Nephron progenitor cell (in vitro differentiated cells): ENCODE measurements at regions not wholly inside any gene's neighbourhood (a gene's known extent, or its start where the extent isn't known, plus 50 kb on each side); places are given as distances from the start of the nearest gene placed in this dataset.

ENCODE experiments used
- DNase-seq: peaks from one replicate; pipeline ENCODE4 v3.0.0; 2021
- H3K27ac Mint-ChIP-seq: 2 replicates; pipeline ENCODE4 v1.8.0; 2021; ENCODE audit warnings: mild to moderate bottlenecking, moderate library complexity, mixed read lengths
- H3K27me3 Mint-ChIP-seq: 2 replicates; pipeline ENCODE4 v1.8.0; 2021; ENCODE audit warnings: mild to moderate bottlenecking, low read depth, mixed read lengths; ENCODE audit not compliant: poor library complexity
- H3K36me3 Mint-ChIP-seq: 2 replicates; pipeline ENCODE4 v1.8.0; 2021; ENCODE audit warnings: low read depth, mixed read lengths
- H3K4me1 Mint-ChIP-seq: 2 replicates; pipeline ENCODE4 v1.8.0; 2021; ENCODE audit warnings: mixed read lengths
- H3K4me3 Mint-ChIP-seq: 2 replicates; pipeline ENCODE4 v1.8.0; 2021; ENCODE audit warnings: mild to moderate bottlenecking, moderate library complexity, mixed read lengths
- H3K9me3 Mint-ChIP-seq: 2 replicates; pipeline ENCODE4 v1.8.0; 2021; ENCODE audit warnings: mild to moderate bottlenecking, moderate library complexity, mixed read lengths
- TF ChIP-seq, protein P1 (sequence below): fragments of 200-600 bp; sonication (generic); IDR thresholded peaks from 2 replicates; pipeline ENCODE4 v1.5.0; 2021; ENCODE audit warnings: antibody characterized with exemption

GRCh38 chr4:43411226-43411625 lies 518.7 kb downstream of the GRXCR1 start:
- H3K4me3 Mint-ChIP-seq, result no peak overlapping the region
- TF ChIP-seq, protein P1, sequence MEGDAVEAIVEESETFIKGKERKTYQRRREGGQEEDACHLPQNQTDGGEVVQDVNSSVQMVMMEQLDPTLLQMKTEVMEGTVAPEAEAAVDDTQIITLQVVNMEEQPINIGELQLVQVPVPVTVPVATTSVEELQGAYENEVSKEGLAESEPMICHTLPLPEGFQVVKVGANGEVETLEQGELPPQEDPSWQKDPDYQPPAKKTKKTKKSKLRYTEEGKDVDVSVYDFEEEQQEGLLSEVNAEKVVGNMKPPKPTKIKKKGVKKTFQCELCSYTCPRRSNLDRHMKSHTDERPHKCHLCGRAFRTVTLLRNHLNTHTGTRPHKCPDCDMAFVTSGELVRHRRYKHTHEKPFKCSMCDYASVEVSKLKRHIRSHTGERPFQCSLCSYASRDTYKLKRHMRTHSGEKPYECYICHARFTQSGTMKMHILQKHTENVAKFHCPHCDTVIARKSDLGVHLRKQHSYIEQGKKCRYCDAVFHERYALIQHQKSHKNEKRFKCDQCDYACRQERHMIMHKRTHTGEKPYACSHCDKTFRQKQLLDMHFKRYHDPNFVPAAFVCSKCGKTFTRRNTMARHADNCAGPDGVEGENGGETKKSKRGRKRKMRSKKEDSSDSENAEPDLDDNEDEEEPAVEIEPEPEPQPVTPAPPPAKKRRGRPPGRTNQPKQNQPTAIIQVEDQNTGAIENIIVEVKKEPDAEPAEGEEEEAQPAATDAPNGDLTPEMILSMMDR, result no peak
- H3K27ac Mint-ChIP-seq, result no peak overlapping the region
- H3K4me1 Mint-ChIP-seq, result no peaks in the 10 kb centered on the region
- no peaks in the 10 kb centered on the region for H3K27me3 Mint-ChIP-seq
- peaks cover 25% of the 10 kb centered on the region for H3K9me3 Mint-ChIP-seq
- no peak for DNase-seq
- no peaks in the 10 kb centered on the region for H3K36me3 Mint-ChIP-seq

DNA sequence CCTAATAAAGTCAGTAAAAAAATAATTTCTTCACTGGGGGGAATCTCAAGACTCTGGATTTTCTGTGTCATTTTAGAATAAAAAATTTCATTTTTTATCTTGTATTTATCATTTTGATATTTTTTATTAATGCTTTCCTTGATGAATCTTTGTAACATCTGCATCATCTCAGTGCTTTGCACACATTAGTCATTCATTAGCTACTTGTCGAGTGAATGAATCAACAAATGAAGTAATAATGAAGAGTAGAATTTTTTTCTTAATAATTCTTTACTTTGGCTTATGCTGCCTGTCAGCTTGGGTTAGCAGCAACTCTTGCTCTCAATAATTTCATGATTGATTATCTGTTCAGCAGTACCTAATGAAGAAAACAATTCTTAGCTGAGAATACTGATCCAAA lies 530.8 kb downstream of the GRXCR1 start:
- Mint-ChIP-seq H3K9me3 (no peaks in the 10 kb centered on the region), H3K36me3 (no peaks in the 10 kb centered on the region)
- TF ChIP-seq, protein P1, result no peak

DNA sequence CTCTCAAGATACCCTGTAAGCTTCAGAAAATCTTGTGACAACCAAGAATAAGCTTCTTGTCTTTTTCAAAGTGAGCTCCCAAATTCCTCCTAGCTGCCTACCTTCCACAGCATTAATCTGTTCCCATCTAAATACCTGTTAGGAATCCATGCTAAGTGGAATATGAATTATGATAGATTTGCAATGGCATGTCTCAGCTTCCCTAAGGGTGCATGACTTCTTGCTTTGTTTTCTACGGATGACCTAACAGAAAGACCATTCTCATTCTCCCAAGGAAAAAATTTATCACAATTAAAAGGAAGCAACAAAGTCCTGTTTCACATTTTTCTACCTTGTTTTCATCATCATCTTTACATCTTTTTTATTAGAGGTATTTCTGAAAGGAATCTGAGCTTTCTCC lies 532.7 kb downstream of the GRXCR1 start:
- TF ChIP-seq, protein P1, result no peak
- no peak for DNase-seq
- H3K4me3 Mint-ChIP-seq, result no peak overlapping the region
- no peaks in the 10 kb centered on the region for H3K4me1 Mint-ChIP-seq
- no peaks in the 10 kb centered on the region for H3K36me3 Mint-ChIP-seq
- H3K27me3 Mint-ChIP-seq, result no peaks in the 10 kb centered on the region
- no peaks in the 10 kb centered on the region for H3K9me3 Mint-ChIP-seq
- no peak overlapping the region for H3K27ac Mint-ChIP-seq

More for the DNA sequence above, 530.8 kb downstream of the GRXCR1 start:
- DNase-seq, result no peak
- H3K27me3 Mint-ChIP-seq, result no peaks in the 10 kb centered on the region
- no peak overlapping the region for H3K27ac Mint-ChIP-seq
- H3K4me1 Mint-ChIP-seq, result no peaks in the 10 kb centered on the region
- no peak overlapping the region for H3K4me3 Mint-ChIP-seq

GRCh38 chr4:43435291-43435690 lies 542.8 kb downstream of the GRXCR1 start:
- Mint-ChIP-seq H3K27ac (no peak overlapping the region), H3K36me3 (no peaks in the 10 kb centered on the region), H3K4me1 (no peaks in the 10 kb centered on the region), H3K9me3 (peaks cover 24% of the 10 kb centered on the region), H3K4me3 (no peak overlapping the region), H3K27me3 (no peaks in the 10 kb centered on the region)
- TF ChIP-seq, protein P1, result no peak
- no peak for DNase-seq

DNA sequence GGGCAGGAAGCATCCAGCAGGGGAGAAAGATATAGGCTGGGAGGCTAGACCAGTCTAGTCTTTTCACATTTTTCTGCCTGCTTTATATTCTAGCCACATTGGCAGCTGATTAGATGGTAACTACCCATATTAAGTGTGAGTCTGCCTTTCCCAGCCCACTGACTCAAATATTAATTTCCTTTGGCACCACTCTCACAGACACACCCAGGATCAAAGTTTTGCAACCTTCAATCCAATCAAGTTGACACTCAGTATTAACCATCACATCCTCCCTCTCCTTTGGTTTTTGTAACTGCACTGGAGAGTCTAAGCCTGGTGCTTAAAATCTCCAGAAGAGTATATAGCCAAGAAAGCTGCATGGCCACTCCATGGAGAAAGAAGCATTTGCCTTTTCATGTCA lies 560.4 kb downstream of the GRXCR1 start:
- Mint-ChIP-seq H3K4me3 (no peak overlapping the region), H3K27ac (no peak overlapping the region), H3K27me3 (peaks cover 4% of the 10 kb centered on the region), H3K9me3 (no peaks in the 10 kb centered on the region), H3K36me3 (no peaks in the 10 kb centered on the region), H3K4me1 (no peaks in the 10 kb centered on the region)
- no peak for DNase-seq
- TF ChIP-seq, protein P1, result no peak

DNA sequence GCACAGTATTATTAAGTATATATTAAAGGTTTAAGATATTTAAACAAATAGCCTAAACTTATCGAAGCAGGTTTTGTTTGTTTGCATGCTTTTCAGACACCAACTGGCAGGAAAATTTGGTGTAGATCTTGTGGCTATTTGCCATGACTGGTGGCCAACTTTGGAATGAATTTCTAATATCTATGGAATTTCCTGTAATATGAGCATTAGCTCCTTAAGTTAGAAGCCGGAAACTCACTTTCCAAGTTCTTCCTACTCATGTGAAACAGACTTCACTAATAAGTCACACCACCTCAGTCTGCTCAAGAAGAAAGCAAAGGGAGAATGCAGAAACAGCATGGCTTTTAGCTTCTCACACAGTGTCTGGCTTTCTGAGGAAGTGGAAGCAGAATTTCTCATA lies 563.9 kb downstream of the GRXCR1 start:
- TF ChIP-seq, protein P1, result no peak
- no peak overlapping the region for H3K4me3 Mint-ChIP-seq
- DNase-seq, result no peak
- H3K27ac Mint-ChIP-seq, result no peak overlapping the region
- H3K9me3 Mint-ChIP-seq, result no peaks in the 10 kb centered on the region
- no peaks in the 10 kb centered on the region for H3K36me3 Mint-ChIP-seq
- no peaks in the 10 kb centered on the region for H3K4me1 Mint-ChIP-seq
- no peaks in the 10 kb centered on the region for H3K27me3 Mint-ChIP-seq
